GM23338 (cell line): ENCODE measurements at regions not wholly inside any gene's neighbourhood (a gene's known extent, or its start where the extent isn't known, plus 50 kb on each side); places are given as distances from the start of the nearest gene placed in this dataset.

ENCODE experiments used
- ATAC-seq: fragments of 200-7000 bp; cut with Tn5 transposase; 3 replicates; pipeline ENCODE4 v1.9.1; 2020
- DNase-seq: peaks from one replicate; pipeline ENCODE4 v3.0.0-alpha.2; 2015; ENCODE audit warnings: low spot score
- H2AFZ ChIP-seq: fragments of 200-600 bp; sonication (generic); 2 replicates; pipeline ENCODE4 v1.8.0; 2016; ENCODE audit warnings: antibody characterized with exemption, mild to moderate bottlenecking, moderate library complexity
- H3F3A ChIP-seq: fragments of 200-600 bp; sonication (generic); replicated peaks from 2 replicates; pipeline ENCODE4 v1.8.0; 2017; ENCODE audit warnings: antibody characterized with exemption, mixed run types, low read depth
- H3K27ac ChIP-seq: fragments of 200-600 bp; sonication (generic); 2 replicates; pipeline ENCODE4 v1.6.1; 2016; ENCODE audit warnings: low read depth
- H3K27me3 ChIP-seq: fragments of 200-600 bp; sonication (generic); 2 replicates; pipeline ENCODE4 v1.8.0; 2016; ENCODE audit warnings: mild to moderate bottlenecking, mixed run types, moderate library complexity; ENCODE audit not compliant: insufficient read depth
- H3K36me3 ChIP-seq: fragments of 200-600 bp; sonication (generic); 2 replicates; pipeline ENCODE4 v1.8.0; 2016; ENCODE audit warnings: mild to moderate bottlenecking; ENCODE audit not compliant: insufficient read depth
- H3K4me1 ChIP-seq: fragments of 200-600 bp; sonication (generic); 2 replicates; pipeline ENCODE4 v1.8.0; 2016; ENCODE audit warnings: mild to moderate bottlenecking, moderate library complexity; ENCODE audit not compliant: insufficient read depth
- H3K4me2 ChIP-seq: fragments of 200-600 bp; sonication (generic); 2 replicates; pipeline ENCODE4 v1.7.1; 2017; ENCODE audit warnings: mixed run types
- H3K4me3 ChIP-seq: fragments of 200-600 bp; sonication (generic); 2 replicates; pipeline ENCODE4 v1.6.1; 2016; ENCODE audit warnings: mixed run types
- H3K79me2 ChIP-seq: fragments of 200-600 bp; sonication (generic); replicated peaks from 2 replicates; pipeline ENCODE4 v1.8.0; 2017; ENCODE audit warnings: mild to moderate bottlenecking; ENCODE audit not compliant: insufficient read depth
- H3K9me2 ChIP-seq: fragments of 200-600 bp; sonication (generic); 2 replicates; pipeline ENCODE4 v1.8.0; 2017; ENCODE audit not compliant: insufficient read depth
- H4K20me1 ChIP-seq: fragments of 200-600 bp; sonication (generic); replicated peaks from 2 replicates; pipeline ENCODE4 v1.8.0; 2017; ENCODE audit warnings: mild to moderate bottlenecking; ENCODE audit not compliant: insufficient read depth
- H3K27ac Mint-ChIP-seq: 2 replicates; pipeline ENCODE4 v1.8.0; 2020; ENCODE audit warnings: inconsistent platforms, mild to moderate bottlenecking, moderate library complexity, mixed read lengths
- H3K27me3 Mint-ChIP-seq: 3 replicates; pipeline ENCODE4 v1.8.0; 2022; ENCODE audit warnings: low read depth, mild to moderate bottlenecking, moderate library complexity, mixed read lengths, inconsistent platforms; ENCODE audit not compliant: insufficient read depth, poor library complexity
- H3K36me3 Mint-ChIP-seq: 3 replicates; pipeline ENCODE4 v1.8.0; 2021; ENCODE audit warnings: low read depth, mild to moderate bottlenecking, inconsistent platforms, moderate library complexity, mixed read lengths
- H3K4me1 Mint-ChIP-seq: 3 replicates; pipeline ENCODE4 v1.8.0; 2020; ENCODE audit warnings: mild to moderate bottlenecking, inconsistent platforms, mixed read lengths
- H3K4me3 Mint-ChIP-seq: 3 replicates; pipeline ENCODE4 v1.8.0; 2021; ENCODE audit warnings: moderate library complexity, mild to moderate bottlenecking, inconsistent platforms, mixed read lengths
- H3K9me3 Mint-ChIP-seq: 3 replicates; pipeline ENCODE4 v1.8.0; 2020; ENCODE audit warnings: moderate library complexity, mild to moderate bottlenecking, inconsistent platforms, mixed read lengths
- POLR2AphosphoS5 ChIP-seq: IDR thresholded peaks from 2 replicates; pipeline ENCODE4 v1.6.1; 2016; ENCODE audit warnings: antibody characterized with exemption, low read depth
- TF ChIP-seq, protein P1 (sequence below): fragments of 250-450 bp; sonication (Bioruptor Pico); IDR thresholded peaks from 2 replicates; pipeline ENCODE4 v1.5.0; 2020; ENCODE audit warnings: mild to moderate bottlenecking, moderate library complexity
- TF ChIP-seq, protein P2 (sequence below): IDR thresholded peaks from one replicate; pipeline ENCODE4 v1.6.1; 2018; ENCODE audit warnings: antibody characterized with exemption; ENCODE audit not compliant: unreplicated experiment
- TF ChIP-seq, protein P3 (sequence below): IDR thresholded peaks from 2 replicates; pipeline ENCODE4 v1.6.1; 2016; ENCODE audit warnings: antibody characterized with exemption

DNA sequence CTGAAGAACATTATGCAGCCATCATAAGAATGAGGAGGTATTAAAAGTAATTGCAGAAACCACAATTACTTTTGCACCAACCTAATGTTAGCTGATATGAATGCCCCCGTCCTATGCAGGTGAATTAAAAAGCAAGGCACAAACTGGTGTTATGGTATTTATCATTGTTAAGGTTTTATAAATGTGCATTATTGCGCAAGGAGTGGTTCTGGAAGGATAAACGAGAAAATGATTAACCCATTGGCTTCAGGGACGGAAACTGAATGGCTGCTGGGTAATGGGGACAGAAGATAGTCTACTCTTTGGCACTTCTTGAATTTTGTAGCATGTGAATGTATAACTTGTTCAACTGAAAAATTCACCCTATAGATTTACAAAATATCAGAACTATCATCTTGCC is 148.6 kb upstream of the SALL4 start (continued):
- TF ChIP-seq, protein P1, sequence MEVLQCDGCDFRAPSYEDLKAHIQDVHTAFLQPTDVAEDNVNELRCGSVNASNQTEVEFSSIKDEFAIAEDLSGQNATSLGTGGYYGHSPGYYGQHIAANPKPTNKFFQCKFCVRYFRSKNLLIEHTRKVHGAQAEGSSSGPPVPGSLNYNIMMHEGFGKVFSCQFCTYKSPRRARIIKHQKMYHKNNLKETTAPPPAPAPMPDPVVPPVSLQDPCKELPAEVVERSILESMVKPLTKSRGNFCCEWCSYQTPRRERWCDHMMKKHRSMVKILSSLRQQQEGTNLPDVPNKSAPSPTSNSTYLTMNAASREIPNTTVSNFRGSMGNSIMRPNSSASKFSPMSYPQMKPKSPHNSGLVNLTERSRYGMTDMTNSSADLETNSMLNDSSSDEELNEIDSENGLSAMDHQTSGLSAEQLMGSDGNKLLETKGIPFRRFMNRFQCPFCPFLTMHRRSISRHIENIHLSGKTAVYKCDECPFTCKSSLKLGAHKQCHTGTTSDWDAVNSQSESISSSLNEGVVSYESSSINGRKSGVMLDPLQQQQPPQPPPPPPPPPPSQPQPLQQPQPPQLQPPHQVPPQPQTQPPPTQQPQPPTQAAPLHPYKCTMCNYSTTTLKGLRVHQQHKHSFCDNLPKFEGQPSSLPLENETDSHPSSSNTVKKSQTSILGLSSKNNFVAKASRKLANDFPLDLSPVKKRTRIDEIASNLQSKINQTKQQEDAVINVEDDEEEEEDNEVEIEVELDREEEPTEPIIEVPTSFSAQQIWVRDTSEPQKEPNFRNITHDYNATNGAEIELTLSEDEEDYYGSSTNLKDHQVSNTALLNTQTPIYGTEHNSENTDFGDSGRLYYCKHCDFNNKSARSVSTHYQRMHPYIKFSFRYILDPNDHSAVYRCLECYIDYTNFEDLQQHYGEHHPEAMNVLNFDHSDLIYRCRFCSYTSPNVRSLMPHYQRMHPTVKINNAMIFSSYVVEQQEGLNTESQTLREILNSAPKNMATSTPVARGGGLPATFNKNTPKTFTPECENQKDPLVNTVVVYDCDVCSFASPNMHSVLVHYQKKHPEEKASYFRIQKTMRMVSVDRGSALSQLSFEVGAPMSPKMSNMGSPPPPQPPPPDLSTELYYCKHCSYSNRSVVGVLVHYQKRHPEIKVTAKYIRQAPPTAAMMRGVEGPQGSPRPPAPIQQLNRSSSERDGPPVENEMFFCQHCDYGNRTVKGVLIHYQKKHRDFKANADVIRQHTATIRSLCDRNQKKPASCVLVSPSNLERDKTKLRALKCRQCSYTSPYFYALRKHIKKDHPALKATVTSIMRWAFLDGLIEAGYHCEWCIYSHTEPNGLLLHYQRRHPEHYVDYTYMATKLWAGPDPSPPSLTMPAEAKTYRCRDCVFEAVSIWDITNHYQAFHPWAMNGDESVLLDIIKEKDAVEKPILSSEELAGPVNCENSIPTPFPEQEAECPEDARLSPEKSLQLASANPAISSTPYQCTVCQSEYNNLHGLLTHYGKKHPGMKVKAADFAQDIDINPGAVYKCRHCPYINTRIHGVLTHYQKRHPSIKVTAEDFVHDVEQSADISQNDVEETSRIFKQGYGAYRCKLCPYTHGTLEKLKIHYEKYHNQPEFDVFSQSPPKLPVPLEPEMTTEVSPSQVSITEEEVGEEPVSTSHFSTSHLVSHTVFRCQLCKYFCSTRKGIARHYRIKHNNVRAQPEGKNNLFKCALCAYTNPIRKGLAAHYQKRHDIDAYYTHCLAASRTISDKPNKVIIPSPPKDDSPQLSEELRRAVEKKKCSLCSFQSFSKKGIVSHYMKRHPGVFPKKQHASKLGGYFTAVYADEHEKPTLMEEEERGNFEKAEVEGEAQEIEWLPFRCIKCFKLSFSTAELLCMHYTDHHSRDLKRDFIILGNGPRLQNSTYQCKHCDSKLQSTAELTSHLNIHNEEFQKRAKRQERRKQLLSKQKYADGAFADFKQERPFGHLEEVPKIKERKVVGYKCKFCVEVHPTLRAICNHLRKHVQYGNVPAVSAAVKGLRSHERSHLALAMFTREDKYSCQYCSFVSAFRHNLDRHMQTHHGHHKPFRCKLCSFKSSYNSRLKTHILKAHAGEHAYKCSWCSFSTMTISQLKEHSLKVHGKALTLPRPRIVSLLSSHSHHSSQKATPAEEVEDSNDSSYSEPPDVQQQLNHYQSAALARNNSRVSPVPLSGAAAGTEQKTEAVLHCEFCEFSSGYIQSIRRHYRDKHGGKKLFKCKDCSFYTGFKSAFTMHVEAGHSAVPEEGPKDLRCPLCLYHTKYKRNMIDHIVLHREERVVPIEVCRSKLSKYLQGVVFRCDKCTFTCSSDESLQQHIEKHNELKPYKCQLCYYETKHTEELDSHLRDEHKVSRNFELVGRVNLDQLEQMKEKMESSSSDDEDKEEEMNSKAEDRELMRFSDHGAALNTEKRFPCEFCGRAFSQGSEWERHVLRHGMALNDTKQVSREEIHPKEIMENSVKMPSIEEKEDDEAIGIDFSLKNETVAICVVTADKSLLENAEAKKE (CRISPR knock-in tag) = no peak
- no peak for TF ChIP-seq POLR2AphosphoS5
- TF ChIP-seq, protein P2, sequence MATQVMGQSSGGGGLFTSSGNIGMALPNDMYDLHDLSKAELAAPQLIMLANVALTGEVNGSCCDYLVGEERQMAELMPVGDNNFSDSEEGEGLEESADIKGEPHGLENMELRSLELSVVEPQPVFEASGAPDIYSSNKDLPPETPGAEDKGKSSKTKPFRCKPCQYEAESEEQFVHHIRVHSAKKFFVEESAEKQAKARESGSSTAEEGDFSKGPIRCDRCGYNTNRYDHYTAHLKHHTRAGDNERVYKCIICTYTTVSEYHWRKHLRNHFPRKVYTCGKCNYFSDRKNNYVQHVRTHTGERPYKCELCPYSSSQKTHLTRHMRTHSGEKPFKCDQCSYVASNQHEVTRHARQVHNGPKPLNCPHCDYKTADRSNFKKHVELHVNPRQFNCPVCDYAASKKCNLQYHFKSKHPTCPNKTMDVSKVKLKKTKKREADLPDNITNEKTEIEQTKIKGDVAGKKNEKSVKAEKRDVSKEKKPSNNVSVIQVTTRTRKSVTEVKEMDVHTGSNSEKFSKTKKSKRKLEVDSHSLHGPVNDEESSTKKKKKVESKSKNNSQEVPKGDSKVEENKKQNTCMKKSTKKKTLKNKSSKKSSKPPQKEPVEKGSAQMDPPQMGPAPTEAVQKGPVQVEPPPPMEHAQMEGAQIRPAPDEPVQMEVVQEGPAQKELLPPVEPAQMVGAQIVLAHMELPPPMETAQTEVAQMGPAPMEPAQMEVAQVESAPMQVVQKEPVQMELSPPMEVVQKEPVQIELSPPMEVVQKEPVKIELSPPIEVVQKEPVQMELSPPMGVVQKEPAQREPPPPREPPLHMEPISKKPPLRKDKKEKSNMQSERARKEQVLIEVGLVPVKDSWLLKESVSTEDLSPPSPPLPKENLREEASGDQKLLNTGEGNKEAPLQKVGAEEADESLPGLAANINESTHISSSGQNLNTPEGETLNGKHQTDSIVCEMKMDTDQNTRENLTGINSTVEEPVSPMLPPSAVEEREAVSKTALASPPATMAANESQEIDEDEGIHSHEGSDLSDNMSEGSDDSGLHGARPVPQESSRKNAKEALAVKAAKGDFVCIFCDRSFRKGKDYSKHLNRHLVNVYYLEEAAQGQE = no peak

DNA sequence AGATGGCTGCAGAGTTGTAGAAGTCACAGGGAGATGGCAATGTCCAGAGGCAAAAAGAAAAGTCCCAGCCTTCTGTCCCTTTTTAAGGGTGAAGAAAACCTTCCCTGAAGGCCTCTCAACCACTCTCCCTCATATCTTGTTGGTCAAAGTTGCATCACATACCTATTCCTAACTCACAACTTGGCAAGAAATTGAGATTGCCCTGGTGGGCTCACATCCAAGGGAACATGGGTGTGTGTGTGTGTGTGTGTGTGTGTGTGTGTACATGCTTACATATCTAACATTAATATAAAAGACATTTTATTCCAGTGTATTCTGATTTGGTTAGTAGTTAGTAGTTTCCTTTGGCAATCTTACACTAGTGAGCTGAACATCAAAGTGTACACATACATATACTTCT is 144.3 kb upstream of the SALL4 start:
- no peak overlapping the region for H2AFZ ChIP-seq
- no peak overlapping the region for H3K27ac Mint-ChIP-seq
- H3K4me1 ChIP-seq = no peaks in the 10 kb centered on the region
- no peaks in the 10 kb centered on the region for H3K36me3 ChIP-seq
- H3K4me3 ChIP-seq = no peak overlapping the region
- H3F3A ChIP-seq = no peaks in the 10 kb centered on the region
- H4K20me1 ChIP-seq = no peaks in the 10 kb centered on the region
- H3K9me3 Mint-ChIP-seq = no peaks in the 10 kb centered on the region; the same call in 2 of the 3 replicates
- H3K27ac ChIP-seq = no peak overlapping the region
- H3K4me2 ChIP-seq = no peak overlapping the region
- no peaks in the 10 kb centered on the region for H3K36me3 Mint-ChIP-seq
- peaks cover 12% of the 10 kb centered on the region for H3K27me3 Mint-ChIP-seq
- DNase-seq = no peak
- no peak overlapping the region for H3K4me3 Mint-ChIP-seq
- no peaks in the 10 kb centered on the region for H3K27me3 ChIP-seq
- H3K4me1 Mint-ChIP-seq = no peaks in the 10 kb centered on the region
- no peaks in the 10 kb centered on the region for H3K9me2 ChIP-seq
- H3K79me2 ChIP-seq = no peaks in the 10 kb centered on the region
- no peak for ATAC-seq
- TF ChIP-seq, protein P3, sequence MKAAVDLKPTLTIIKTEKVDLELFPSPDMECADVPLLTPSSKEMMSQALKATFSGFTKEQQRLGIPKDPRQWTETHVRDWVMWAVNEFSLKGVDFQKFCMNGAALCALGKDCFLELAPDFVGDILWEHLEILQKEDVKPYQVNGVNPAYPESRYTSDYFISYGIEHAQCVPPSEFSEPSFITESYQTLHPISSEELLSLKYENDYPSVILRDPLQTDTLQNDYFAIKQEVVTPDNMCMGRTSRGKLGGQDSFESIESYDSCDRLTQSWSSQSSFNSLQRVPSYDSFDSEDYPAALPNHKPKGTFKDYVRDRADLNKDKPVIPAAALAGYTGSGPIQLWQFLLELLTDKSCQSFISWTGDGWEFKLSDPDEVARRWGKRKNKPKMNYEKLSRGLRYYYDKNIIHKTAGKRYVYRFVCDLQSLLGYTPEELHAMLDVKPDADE = no peak
- TF ChIP-seq, protein P1 (CRISPR knock-in tag) = no peak
- TF ChIP-seq POLR2AphosphoS5 = no peak
